Colon (tissue), 2 donors: ENCODE measurements at regions not wholly inside any gene's neighbourhood (a gene's known extent, or its start where the extent isn't known, plus 50 kb on each side); places are given as distances from the start of the nearest gene placed in this dataset.
"Not testable (repeated sequence)": the region's sequence is repeated elsewhere in the genome, so short reads cannot be mapped to it uniquely, and the experiment has no call there.

ENCODE experiments used
- FAIRE-seq: peaks from 2 replicates; lab custom pipeline; 2012; peaks lifted over from hg19 to GRCh38; lab: Jason Lieb, UNC
- donor health status: control.
- donor health status: control.

DNA sequence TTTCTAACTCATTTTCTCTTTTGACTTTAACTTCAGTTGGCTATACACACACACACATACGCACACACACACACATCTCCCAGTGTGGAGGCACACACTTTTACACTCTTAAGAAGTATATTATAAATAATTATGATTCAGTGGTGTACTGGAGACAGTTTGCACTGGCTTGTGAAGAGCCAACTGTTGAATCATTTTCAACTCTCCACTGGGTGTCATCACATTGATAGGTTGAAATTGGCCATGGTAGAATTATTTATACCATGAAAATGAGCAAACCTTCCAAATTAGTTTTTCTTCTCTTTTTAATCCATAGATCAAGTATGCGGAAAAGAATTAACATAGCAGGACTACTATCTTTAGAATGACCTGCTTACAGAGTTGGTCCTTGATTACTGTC lies 407.1 kb downstream of the BMP2 start:
- FAIRE-seq = no peak

DNA sequence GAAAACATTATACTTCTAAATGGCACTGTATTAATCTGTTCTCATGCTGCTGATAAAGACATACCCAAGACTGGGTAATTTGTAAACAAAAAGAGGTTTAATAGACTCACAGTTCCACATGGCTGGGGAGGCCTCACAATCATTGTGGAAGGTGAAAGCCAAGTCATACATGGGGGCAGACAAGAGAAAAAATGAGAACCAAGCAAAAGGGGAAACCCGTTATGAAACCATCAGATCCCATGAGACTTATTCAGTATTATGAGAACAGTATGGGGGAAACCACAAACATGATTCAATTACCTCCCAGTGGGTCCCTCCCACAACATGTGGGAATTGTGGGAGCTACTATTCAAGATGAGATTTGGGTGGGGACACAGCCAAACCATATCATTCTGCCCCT lies 408.3 kb downstream of the BMP2 start:
- not testable (repeated sequence) for FAIRE-seq

DNA sequence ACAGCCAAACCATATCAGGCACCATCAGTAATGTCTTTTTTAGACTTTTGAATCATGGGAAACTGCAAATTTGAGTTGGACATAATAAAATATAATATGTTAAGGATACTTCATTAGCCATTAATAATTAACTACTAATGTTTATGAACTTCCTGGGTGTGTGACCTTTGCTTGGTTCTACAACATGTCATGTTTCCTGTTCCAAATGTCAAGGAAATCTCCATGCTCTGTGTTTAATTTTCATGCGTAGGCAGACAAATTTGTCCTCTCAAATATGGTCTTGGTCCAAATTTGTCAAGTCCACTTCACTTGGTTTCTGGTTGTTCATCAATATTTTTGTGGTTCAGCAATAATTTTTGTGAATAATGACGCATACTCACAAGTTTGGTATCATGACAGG lies 410.5 kb downstream of the BMP2 start:
- no peak for FAIRE-seq

DNA sequence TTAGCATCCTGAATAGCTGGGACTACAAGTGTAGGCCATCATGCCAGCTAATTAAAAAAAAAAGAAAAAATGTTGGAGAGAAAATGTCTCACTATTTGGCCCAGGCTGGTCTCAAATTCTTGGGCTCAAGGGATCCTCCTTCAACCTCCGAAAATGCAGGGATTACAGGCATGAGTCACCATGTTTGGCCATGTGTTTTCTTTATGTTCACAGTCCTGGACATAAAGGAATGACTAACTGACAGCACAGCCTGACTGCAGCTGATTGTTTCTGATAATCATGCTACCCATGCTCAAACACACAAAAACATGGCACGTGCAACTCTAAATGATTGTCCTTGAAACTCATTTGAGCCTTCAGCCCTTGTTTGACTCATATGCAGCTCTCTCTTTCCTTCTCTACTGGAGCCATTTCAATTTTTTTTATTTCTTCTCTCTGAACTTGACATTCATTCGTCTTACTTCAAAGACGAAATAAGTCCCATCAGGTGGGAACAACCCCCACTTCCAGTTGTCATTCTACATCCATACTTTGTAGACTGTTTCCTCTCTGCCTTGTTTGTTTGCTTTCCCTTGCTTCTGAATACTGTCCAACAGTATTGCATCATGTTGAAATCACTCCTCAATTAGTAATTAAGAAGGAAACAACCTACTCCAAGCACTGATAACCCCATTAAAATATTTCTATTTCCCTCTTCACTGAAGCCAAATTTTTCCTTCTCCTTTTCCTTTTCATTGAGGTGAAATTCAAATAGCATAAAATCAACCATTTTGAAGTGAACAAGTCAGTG lies 413.0 kb downstream of the BMP2 start:
- FAIRE-seq = no peak

DNA sequence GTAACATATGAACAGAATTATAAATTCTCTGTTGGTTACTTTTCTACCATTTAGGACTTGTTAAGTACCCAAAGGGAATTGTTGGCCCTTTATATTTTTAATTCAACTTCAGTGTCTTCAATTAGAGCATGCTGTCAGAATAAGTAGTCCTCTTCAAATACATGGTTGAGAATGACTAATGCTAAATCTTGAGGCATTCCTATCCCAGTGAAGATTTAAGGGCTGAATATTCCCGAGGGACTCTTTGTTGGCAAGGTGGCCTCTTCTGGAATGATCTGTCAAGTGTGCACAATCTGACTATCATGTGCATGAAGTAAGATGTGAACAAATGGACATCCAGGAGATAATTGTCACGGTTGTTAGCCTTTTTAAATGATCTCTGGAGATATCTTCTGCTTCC lies 421.7 kb downstream of the BMP2 start:
- FAIRE-seq = no peak

DNA sequence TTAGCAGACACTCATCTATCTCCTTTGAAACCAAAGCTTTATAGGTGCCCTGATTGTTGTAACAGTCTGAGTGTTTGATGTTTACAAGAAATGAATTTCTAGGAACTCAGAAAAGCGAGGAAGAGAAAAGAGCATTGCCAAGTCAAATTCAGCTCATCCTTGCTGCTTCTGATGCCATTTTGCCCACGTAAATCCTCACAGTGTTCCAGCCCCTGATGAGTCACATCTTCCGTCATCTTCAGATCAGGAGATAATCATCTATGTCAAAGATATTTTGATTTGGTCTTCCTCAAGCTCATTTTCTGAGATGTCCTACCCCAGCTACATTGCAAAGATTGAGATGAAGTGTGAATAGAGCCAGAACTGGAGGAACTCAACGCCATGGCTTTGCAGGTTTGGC lies 426.2 kb downstream of the BMP2 start:
- FAIRE-seq = no peak

DNA sequence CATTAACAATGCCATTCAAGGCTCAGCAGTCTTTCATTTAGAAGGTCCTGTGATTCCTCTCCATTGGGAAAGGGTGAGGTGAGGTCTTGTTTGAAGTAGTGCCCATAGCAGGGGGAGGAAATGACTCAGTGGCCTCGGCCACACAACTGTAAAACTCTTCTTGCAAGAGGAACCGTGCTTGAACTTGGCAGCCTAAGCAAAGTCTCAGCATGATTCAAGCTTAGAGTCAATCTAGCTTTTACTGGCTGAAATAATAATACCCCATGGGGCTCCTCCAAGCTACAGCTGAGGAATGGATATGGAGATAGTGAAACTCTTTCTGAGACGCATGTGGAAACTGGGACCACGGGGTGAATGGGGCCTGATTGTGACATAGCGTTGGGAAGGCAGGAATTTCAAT lies 428.2 kb downstream of the BMP2 start:
- no peak for FAIRE-seq

DNA sequence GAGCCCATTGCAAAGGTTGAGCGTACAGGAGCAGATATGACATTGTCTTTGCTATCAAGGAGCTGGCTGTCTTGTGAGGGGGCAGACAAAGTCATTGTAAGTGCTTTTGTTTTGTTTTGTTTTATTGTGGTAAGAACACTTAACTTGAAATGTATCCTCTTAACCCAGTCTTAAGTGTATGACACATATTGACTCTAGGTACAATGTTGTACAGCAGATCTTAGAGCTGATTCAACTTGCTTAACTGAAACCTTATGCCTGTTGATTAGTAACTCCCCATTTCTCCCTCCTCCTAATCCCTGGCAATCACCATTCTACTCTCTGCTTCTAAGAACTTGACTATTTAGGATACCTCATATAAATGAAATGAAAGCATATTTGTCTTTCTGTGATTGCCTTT lies 429.0 kb downstream of the BMP2 start:
- FAIRE-seq = no peak

DNA sequence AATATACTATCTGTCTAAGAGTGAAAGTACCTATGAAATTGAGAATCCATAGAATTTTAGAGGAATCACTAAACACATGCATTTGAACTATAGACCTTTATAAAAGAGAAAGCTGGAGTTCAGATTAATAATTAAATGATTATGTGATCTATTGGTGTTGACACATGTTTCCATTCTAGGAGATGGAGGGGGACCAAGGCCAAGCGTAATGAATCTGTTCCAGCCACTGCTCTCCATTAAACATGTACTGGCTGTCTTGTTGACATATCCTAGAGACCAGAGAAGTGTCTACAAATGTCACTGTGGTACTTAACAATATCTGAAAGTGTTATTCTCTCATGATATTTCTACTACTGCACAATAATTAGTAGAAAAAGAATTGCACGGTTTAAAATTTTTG lies 432.4 kb downstream of the BMP2 start:
- FAIRE-seq = no peak

DNA sequence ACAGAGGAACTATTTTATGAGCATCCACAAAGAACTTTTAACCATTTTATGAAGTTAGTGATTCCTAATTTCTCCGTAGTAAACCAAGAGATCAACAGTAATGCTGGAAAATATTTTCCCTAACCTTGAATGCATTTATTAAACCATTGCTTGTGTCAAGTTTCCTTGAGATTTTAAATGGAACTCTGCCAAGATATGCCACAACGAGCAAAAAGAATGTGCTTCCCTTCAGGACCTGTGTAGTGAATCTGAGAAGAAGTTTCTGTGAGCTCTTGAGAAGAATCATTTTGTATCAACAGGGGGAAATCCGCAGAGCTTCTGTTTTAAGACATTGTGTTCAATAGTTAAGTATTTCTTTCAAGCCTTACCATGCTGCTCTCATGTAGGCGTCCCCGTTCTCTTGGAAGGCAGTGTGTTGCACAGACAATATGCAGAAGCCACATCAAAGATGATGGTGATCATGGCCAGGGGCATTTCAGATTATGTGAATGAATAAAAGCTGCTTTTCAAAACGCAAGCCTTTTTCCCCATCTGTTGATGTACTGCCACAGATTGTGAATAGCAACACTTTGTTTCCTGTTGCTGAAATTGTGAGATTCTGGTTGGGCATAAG lies 439.8 kb downstream of the BMP2 start:
- FAIRE-seq = no peak

DNA sequence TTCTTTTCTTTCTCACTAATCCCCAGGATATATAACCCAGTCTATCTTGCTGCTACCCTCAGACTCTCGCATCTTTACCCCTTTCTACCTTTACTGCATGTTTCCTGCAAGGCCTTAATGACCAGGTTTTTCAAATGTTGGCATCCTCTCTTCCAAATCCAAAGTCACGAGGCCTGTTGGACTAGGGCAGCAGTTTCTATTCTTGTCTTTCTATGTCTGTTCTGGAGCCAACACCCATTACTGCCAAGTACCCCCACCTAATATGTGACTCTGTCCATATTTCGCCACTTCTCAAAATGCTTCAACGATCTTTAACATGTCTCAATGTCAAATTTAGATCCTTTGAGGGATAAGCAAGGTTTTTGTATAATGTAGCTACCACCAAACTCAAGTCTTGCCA lies 443.4 kb downstream of the BMP2 start:
- no peak for FAIRE-seq

DNA sequence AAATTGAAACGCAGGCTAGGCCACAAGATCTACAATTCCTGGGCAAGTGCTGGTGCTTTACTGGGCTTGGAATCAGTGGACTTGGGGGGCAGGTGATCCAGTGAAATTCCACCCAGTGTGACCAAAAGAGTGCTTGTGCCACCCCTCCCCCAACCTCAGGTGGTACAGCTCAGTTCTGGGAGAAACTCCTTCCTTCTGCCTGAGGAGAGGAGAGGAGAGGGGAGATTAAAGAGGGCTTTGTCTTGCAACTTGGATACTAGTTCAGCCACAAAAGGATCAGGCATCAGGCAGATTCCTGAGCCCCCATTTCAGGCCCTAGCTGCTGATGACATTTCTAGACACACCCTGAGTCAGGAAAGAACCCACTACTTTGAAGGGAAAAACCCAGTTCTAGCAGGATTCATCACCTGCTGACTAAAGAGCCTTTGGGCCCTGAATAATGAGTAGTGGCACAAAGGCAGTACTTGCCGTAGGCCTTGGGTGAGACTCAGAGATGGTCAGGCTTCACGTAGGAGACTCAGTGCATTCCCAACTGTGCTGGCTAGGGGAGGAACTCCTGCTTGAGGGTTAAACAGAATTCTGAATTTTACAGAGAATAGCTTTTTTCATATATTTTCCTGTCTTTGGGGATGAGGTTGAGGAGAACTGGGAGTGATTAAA lies 446.7 kb downstream of the BMP2 start:
- no peak for FAIRE-seq

DNA sequence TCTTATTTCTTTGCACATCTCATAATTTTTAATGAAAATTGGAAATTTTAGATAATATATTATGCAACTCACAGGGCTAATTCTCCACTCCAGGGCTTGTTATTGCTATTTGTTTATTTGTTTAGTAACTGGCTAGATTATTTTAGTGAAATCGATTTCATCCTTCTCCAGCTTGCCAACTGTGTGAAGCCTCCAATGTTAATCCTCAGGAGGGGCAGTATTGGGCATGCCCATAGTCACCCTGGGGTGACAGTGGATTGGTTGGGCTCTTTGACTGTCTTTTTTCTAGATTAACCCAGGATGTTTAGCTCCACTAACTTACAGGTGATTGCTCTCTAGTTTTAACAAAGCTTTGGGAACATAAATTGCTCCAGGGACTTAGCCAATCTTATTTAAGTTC lies 450.1 kb downstream of the BMP2 start:
- no peak for FAIRE-seq

DNA sequence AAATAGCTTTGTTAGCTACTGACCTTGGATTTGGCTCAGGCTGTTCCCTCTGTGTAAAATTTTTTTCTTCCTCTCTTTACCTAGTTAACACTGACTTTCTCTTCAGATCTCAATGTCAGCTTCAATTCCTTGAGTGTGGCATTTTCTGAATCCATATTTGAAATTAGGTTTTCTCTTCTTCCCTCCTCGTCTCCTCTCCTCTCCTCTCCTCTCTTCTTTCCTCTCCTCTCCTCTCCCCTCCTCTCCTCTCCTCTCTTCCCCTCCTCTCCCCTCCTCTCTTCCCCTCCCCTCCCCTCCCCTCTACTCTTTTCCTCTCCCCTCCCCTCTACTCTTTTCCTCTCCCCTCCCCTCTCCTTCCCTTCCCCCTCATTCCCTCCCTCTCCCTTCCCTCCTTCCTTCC lies 453.3 kb downstream of the BMP2 start:
- FAIRE-seq = no peak

DNA sequence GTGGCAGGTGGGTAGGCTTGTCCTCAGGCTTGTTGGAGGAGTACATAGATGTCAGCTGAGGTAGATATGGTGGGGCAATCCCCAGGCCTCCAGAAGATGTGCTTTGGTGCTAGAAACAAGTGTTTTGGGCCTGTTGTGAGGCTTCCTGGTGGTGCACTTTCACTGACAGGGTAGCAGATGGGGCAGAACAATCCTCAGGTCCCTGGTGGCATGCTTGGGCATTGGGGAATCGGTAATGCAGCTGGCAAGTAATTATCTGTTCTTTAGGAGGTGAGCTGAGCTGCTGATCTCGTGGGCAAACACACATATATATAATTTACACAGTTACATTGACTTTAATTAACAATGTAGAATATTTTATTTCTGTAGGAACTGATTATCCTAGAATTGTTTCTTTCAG lies 458.7 kb downstream of the BMP2 start:
- no peak for FAIRE-seq

DNA sequence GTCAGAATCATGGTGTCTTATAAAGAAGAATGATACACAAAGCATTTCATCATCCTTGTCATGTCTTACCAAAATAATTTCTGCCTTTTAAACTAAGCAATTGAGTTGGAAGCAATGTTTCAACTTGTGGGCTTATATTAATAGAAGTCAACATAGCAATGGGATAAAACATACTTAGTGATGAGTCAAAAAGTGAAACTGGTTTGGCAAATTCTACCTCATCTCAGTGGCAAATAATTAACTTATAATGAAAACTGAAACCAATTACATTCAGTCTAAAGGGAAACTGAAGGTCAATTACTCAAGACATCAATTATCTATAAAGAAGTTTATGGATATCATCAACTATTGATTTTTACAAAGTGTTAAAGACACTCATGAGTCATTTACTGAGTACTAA lies 463.8 kb downstream of the BMP2 start:
- FAIRE-seq = no peak

DNA sequence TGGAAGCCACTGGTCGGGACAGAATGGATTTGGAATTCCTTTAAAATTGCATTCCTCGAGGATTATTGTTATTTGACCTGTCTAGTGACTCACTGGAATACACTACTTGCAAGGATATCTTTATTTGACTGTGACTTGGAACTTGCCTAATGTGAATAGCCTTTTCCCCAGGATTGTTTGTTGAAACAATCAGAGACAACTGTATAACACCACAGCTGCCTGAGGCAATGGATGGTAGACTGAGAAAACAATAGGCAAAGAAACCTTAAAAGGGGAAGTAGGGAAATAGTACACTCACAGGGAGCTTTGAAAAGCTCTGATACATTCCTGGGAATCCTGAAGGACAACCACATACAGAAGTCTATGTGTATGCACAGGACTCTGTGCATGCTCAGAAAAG lies 465.3 kb downstream of the BMP2 start:
- FAIRE-seq = no peak

DNA sequence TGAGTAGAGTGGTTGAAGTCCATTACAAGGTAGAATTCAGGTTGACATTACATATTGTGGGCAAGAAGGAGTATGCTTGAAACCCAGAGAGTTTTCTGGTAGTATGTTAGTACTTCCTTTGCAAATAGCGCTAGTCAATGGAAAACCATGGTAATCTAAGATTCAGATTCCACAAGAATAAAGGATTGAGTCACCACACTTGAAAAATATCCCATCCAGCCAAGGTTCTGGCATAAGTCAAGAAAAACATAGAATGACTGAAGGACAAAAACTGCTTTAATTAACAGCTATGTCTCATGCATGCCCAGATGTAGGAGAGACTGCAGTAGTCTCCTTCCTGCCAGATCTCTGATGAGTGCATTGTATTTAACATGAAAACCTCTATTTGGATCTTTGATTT lies 469.8 kb downstream of the BMP2 start:
- FAIRE-seq = no peak

DNA sequence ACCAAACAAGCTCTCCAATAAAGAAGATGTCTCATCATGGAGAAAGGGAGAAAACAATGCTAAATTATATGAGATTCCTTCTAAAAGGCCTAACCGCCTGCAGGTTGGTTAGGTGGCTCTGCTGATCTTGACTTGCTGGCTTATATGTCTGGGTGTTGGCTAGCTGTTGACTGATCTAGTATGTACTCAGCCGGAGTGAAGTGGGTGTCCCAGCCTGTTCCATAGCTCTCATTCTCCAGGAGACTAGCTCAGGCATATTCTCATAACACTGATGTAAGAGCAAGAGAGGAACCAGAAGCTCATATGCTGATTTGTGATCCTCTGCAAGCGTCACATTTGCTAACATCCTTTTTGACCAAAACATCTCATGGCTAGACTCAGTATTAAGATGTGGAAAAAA lies 473.0 kb downstream of the BMP2 start:
- FAIRE-seq = no peak

DNA sequence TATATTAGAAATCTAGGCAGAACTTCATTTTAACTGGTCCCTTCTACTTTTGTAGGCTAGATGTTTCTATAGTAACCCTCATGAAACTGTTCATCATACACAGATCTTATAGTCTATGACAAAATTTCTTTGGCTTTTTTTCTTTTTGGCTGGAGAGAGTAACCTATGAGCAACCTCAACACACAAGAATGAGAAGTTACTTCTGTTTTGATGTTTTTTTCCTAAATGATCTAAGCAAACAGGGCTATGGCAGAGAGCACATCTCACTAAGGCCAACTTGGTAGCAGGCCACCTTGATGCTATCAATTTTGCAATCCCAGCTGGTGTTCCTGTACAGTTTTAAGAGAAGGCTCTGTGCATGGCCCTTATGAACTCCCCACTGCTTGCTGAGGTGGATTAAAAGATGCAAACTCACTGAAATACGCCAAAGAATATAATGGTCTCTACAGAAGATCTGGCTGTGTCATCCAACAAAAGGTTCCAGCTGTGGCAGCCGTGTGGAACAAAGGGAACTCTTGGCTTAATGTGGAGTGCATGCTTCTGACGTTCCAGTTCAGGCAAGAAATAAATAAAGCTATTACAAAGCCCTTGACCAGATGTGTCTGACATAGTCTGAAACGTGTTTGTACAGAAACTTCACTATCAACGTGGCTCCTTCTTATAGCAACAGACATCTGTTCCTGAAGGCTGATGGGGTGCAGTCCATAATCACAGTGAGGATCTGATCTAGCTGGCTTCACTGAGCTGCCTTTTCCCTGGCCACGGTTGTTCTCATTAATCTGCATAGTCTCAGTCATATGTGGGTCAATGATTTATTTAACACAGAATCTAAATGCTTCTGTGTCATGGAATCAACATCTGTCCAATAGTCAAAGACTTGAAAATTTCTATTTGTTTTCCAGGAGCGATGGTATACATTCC lies 481.1 kb downstream of the BMP2 start:
- no peak for FAIRE-seq

DNA sequence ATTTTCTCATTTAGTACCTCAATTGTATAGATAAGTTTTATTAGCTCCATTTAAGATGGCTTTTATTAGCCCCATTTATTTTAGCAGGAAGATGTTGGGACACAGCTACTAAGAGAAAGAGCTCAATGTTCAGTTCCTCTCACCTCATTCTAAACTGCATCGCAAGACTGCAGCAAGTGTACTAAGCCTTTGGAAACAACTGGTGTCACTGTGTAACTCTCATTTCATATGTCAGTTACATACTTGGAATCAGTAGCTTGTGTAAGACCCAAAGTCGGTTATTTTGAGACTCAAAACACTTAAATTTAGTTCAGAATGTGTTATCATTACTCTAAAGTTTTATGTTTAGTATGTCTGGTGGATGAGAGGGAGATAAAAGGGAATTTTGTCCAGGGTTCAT lies 482.9 kb downstream of the BMP2 start:
- no peak for FAIRE-seq

DNA sequence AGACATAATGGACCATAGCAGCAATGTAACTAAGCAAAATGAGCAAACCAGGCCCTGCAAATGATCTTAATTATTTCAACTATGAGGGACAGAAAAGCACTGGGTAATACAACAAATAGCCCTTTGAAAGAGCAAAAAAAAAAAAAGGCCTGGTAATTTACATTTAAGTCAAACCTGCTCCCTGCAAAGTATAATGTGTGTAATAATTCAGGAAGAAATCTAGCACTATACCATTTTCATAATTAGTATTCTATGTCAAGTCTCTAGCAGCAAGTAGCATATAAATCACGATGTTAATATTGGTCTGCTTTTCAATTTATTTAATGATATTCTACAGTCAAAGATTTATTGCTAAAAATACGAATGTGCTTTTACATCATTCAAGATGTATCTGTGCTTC lies 489.6 kb downstream of the BMP2 start:
- FAIRE-seq = no peak
